Nephron (organoid): ENCODE measurements at regions not wholly inside any gene's neighbourhood (a gene's known extent, or its start where the extent isn't known, plus 50 kb on each side); places are given as distances from the start of the nearest gene placed in this dataset.
"Not testable (repeated sequence)": the region's sequence is repeated elsewhere in the genome, so short reads cannot be mapped to it uniquely, and the experiment has no call there.

Experiments
- H3K27ac Mint-ChIP-seq, 3 experiments: 2 replicates each; pipeline ENCODE4 v1.8.0; 2020; ENCODE audit warnings: mixed read lengths in 3 of 3, mild to moderate bottlenecking in 2 of 3, moderate library complexity in 1 of 3
- H3K27me3 Mint-ChIP-seq: 2 replicates; pipeline ENCODE4 v1.8.0; 2021; ENCODE audit warnings: low read depth, mild to moderate bottlenecking, moderate library complexity, mixed read lengths
- H3K36me3 Mint-ChIP-seq: 2 replicates; pipeline ENCODE4 v1.8.0; 2020; ENCODE audit warnings: low read depth, mixed read lengths
- H3K4me1 Mint-ChIP-seq: 2 replicates; pipeline ENCODE4 v1.8.0; 2020; ENCODE audit warnings: mixed read lengths
- H3K4me3 Mint-ChIP-seq, 3 experiments: 2 replicates each; pipeline ENCODE4 v1.8.0; 2020; ENCODE audit warnings: mild to moderate bottlenecking in 3 of 3, mixed read lengths in 3 of 3, moderate library complexity in 2 of 3
- H3K9me3 Mint-ChIP-seq: 2 replicates; pipeline ENCODE4 v1.8.0; 2020; ENCODE audit warnings: mixed read lengths
- CTCF ChIP-seq, 3 experiments: fragments of 200-600 bp; sonication (generic); IDR thresholded peaks; one replicate each; pipeline ENCODE4 v1.5.0; 2021; ENCODE audit warnings: antibody characterized with exemption in 3 of 3; ENCODE audit not compliant: unreplicated experiment in 3 of 3

GRCh38 chr2:228927028-228928010 lies 343.8 kb downstream of the PID1 start:
- Mint-ChIP-seq H3K36me3 (no peaks in the 10 kb centered on the region), H3K27ac (no peak overlapping the region), H3K9me3 (peaks cover 7% of the 10 kb centered on the region), H3K4me1 (peaks cover 4% of the 10 kb centered on the region), H3K27me3 (peaks cover 4% of the 10 kb centered on the region), H3K4me3 (no peak overlapping the region)
- TF ChIP-seq CTCF (IDR thresholded peaks at IDR 0.05; ENCODE audit: unreplicated experiment in 3 of 3), result no peak

DNA sequence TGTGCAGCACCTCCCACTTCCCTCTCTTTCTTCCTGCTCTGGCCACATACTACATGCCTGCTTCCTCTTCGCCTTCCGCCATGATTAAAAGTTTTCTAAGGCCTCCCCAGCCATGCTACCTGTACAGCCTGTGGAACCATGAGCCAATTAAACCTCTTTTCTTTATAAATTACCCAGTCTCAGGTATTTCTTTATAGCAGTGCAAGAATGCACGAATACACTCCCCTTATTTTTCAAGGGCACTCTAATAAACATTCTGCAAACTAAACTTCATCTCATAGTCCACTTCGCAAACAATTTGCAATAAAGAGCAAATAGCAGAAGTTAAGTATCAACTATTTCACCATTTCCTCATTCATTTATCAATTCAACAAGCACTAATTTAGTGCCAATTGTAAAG lies 351.3 kb downstream of the PID1 start:
- H3K27me3 Mint-ChIP-seq, result no peaks in the 10 kb centered on the region

GRCh38 chr2:228917220-228917619 lies 353.9 kb downstream of the PID1 start:
- Mint-ChIP-seq H3K36me3 (no peaks in the 10 kb centered on the region), H3K9me3 (no peaks in the 10 kb centered on the region), H3K4me3 (no peak overlapping the region), H3K4me1 (no peaks in the 10 kb centered on the region), H3K27ac (peak overlapping the region in 1 of 3 experiments; percentile 46), H3K27me3 (no peaks in the 10 kb centered on the region)
- no peak for TF ChIP-seq CTCF (IDR thresholded peaks at IDR 0.05; ENCODE audit: unreplicated experiment in 3 of 3)

More for the DNA sequence above, 351.3 kb downstream of the PID1 start:
- H3K36me3 Mint-ChIP-seq, result no peaks in the 10 kb centered on the region
- no peaks in the 10 kb centered on the region for H3K9me3 Mint-ChIP-seq
- H3K4me3 Mint-ChIP-seq, result no peak overlapping the region
- TF ChIP-seq CTCF (IDR thresholded peaks at IDR 0.05; ENCODE audit: unreplicated experiment in 3 of 3), result no peak
- H3K4me1 Mint-ChIP-seq, result no peaks in the 10 kb centered on the region
- no peak overlapping the region for H3K27ac Mint-ChIP-seq

GRCh38 chr2:228916416-228917090 lies 354.5 kb downstream of the PID1 start:
- H3K27ac Mint-ChIP-seq, result peak overlapping the region in 1 of 3 experiments; percentile 46

GRCh38 chr2:228913176-228913575 lies 357.9 kb downstream of the PID1 start:
- Mint-ChIP-seq H3K4me1 (no peaks in the 10 kb centered on the region), H3K9me3 (no peaks in the 10 kb centered on the region), H3K27me3 (no peaks in the 10 kb centered on the region), H3K36me3 (no peaks in the 10 kb centered on the region), H3K27ac (no peak overlapping the region), H3K4me3 (no peak overlapping the region)
- no peak for TF ChIP-seq CTCF (IDR thresholded peaks at IDR 0.05; ENCODE audit: unreplicated experiment in 3 of 3)

More at GRCh38 chr2:228916416-228917090, 354.5 kb downstream of the PID1 start:
- Mint-ChIP-seq H3K9me3 (no peaks in the 10 kb centered on the region), H3K27me3 (no peaks in the 10 kb centered on the region), H3K36me3 (no peaks in the 10 kb centered on the region), H3K4me1 (no peaks in the 10 kb centered on the region), H3K4me3 (no peak overlapping the region)
- no peak for TF ChIP-seq CTCF (IDR thresholded peaks at IDR 0.05; ENCODE audit: unreplicated experiment in 3 of 3)

GRCh38 chr2:228910872-228911271 lies 360.2 kb downstream of the PID1 start:
- H3K36me3 Mint-ChIP-seq, H3K27ac Mint-ChIP-seq, H3K9me3 Mint-ChIP-seq, H3K4me3 Mint-ChIP-seq, H3K4me1 Mint-ChIP-seq, H3K27me3 Mint-ChIP-seq: not testable (repeated sequence)
